K562 (cell line): ENCODE measurements at regions not wholly inside any gene's neighbourhood (a gene's known extent, or its start where the extent isn't known, plus 50 kb on each side); places are given as distances from the start of the nearest gene placed in this dataset.

Experiments used
- ATAC-seq: fragments of 200-7000 bp; cut with Tn5 transposase; 3 replicates; pipeline ENCODE4 v1.9.1; 2020; ENCODE audit warnings: moderate library complexity
- BruUV-seq: library from RNA; stranded (reverse); fragments of 400-500 nt; replicated peaks from 2 replicates; lab custom pipeline; 2021; lab: Mats Ljungman, UMichigan
- CTCF ChIA-PET: fragments of 300-600 bp; formaldehyde crosslinking; extraction: SDS; loops from one replicate; lab custom pipeline; 2021; ENCODE audit warnings: low intra/inter-chr PET ratio; lab: Yijun Ruan, JAX
- POLR2A ChIA-PET: fragments of 300-600, 350-650 bp; sonication (Branson Sonifier 250); formaldehyde crosslinking; extraction: SDS; loops from one replicate; lab custom pipeline; 2021; ENCODE audit warnings: antibody characterized with exemption, inconsistent platforms; lab: Yijun Ruan, JAX
- DNase-seq, 4 experiments: peaks; one replicate each; pipeline versions ENCODE4 v3.0.0 to v3.0.0-alpha.2; 2011 to 2018; ENCODE audit warnings: low spot score in 3 of 4, mixed read lengths in 3 of 4; ENCODE audit errors: extremely low read depth in 1 of 4
- FAIRE-seq: peaks from 2 replicates; lab custom pipeline; 2011; peaks lifted over from hg19 to GRCh38; lab: Jason Lieb, UNC
- H2AFZ ChIP-seq: 2 replicates; pipeline ENCODE4 v1.6.0; 2011; ENCODE audit warnings: low read depth, low read length, control low read depth, inconsistent platforms
- H3K27ac ChIP-seq: fragments of 200-600 bp; 3 replicates; pipeline ENCODE4 v1.8.0; 2011; ENCODE audit warnings: low read depth, mild to moderate bottlenecking, control low read depth, inconsistent platforms, low read length, moderate library complexity, mixed read lengths; ENCODE audit errors: extremely low read depth
- H3K27me3 ChIP-seq, 2 experiments: fragments of 300-600 bp in 1 of 2; 2 replicates in 1 of 2; 3 replicates in 1 of 2; pipeline versions ENCODE4 v1.6.0 to v1.8.0; 2011; ENCODE audit warnings: inconsistent platforms in 2 of 2, low read length in 2 of 2, mild to moderate bottlenecking in 1 of 2, mixed read lengths in 1 of 2, moderate library complexity in 1 of 2; ENCODE audit not compliant: control insufficient read depth in 2 of 2, insufficient read depth in 2 of 2
- H3K36me3 ChIP-seq: fragments of 300-600 bp; 3 replicates; pipeline ENCODE4 v1.8.0; 2011; ENCODE audit warnings: mild to moderate bottlenecking, low read length, inconsistent platforms; ENCODE audit not compliant: control insufficient read depth, insufficient read depth
- H3K4me1 ChIP-seq, 2 experiments: fragments of 200-600 bp in 1 of 2; replicated peaks in 1 of 2; 2 replicates in 1 of 2; 3 replicates in 1 of 2; pipeline versions ENCODE4 v1.5.1 to v1.8.0; 2011; ENCODE audit warnings: inconsistent platforms in 2 of 2, low read length in 2 of 2, mild to moderate bottlenecking in 1 of 2, mixed read lengths in 1 of 2, moderate library complexity in 1 of 2; ENCODE audit not compliant: control insufficient read depth in 2 of 2, insufficient read depth in 2 of 2
- H3K4me2 ChIP-seq: 2 replicates; pipeline ENCODE4 v1.6.1; 2011; ENCODE audit warnings: low read length, control low read depth, inconsistent platforms, mixed read lengths; ENCODE audit not compliant: insufficient read depth
- H3K4me3 ChIP-seq: fragments of 200-600 bp; sonication (generic), shearing (Covaris generic); 2 replicates; pipeline ENCODE4 v1.5.1; 2016; ENCODE audit warnings: control low read depth, inconsistent platforms
- H3K79me2 ChIP-seq: fragments of 200-600 bp; 3 replicates; pipeline ENCODE4 v1.8.0; 2011; ENCODE audit warnings: low read length, inconsistent platforms; ENCODE audit not compliant: control insufficient read depth, insufficient read depth
- H3K9ac ChIP-seq, 2 experiments: 2 replicates each; pipeline versions ENCODE4 v1.6.0 to v1.6.1; 2011; ENCODE audit warnings: low read depth in 2 of 2, low read length in 2 of 2, control low read depth in 1 of 2, inconsistent platforms in 1 of 2, mild to moderate bottlenecking in 1 of 2, mixed read lengths in 1 of 2; ENCODE audit not compliant: insufficient read depth in 1 of 2
- H3K9me1 ChIP-seq: one replicate; pipeline ENCODE4 v1.6.0; 2011; ENCODE audit warnings: inconsistent platforms, mild to moderate bottlenecking, low read length, moderate library complexity; ENCODE audit not compliant: control insufficient read depth, insufficient read depth
- H3K9me3 ChIP-seq: replicated peaks from 2 replicates; pipeline ENCODE4 v1.5.1; 2011; ENCODE audit warnings: low read depth, low read length, inconsistent platforms; ENCODE audit not compliant: control insufficient read depth, insufficient read depth
- H4K20me1 ChIP-seq: replicated peaks from 2 replicates; pipeline ENCODE4 v1.6.1; 2011; ENCODE audit warnings: low read length, inconsistent platforms, mixed read lengths; ENCODE audit not compliant: control insufficient read depth, insufficient read depth
- EWSR1 ChIP-seq: fragments of 450-650 bp; IDR thresholded peaks from 2 replicates; pipeline ENCODE4 v1.6.1; 2018; ENCODE audit warnings: borderline replicate concordance, mild to moderate bottlenecking, low read depth, moderate library complexity; ENCODE audit not compliant: partially characterized antibody
- HDAC2 ChIP-seq: fragments of 450-650 bp; IDR thresholded peaks from 2 replicates; pipeline ENCODE4 v1.6.1; 2016; ENCODE audit warnings: mild to moderate bottlenecking
- HDAC6 ChIP-seq: IDR thresholded peaks from 2 replicates; pipeline ENCODE4 v1.6.1; 2012; ENCODE audit warnings: low read depth, mild to moderate bottlenecking, control low read depth, inconsistent platforms, low read length, moderate library complexity
- HSF4 ChIP-seq: fragments of 250-450 bp; sonication (Bioruptor Pico); IDR thresholded peaks from 2 replicates; pipeline ENCODE4 v2.1.2; 2022; ENCODE audit warnings: mild to moderate bottlenecking, moderate library complexity, borderline replicate concordance
- KLF10 ChIP-seq: fragments of 250-450 bp; sonication (Bioruptor Pico); IDR thresholded peaks from 2 replicates; pipeline ENCODE4 v1.6.1; 2021; ENCODE audit warnings: matching md5 sums
- MCM7 ChIP-seq, 2 experiments: fragments of 450-650 bp; IDR thresholded peaks; 2 replicates each; pipeline ENCODE4 v1.6.1; 2016 to 2018
- MEIS2 ChIP-seq: fragments of 450-650 bp; IDR thresholded peaks from 2 replicates; pipeline ENCODE4 v1.6.1; 2014; ENCODE audit warnings: mild to moderate bottlenecking; ENCODE audit not compliant: partially characterized antibody
- MIER1 ChIP-seq: fragments of 450-650 bp; IDR thresholded peaks from 2 replicates; pipeline ENCODE4 v1.6.1; 2016; ENCODE audit warnings: antibody characterized with exemption, mild to moderate bottlenecking, low read depth
- NR3C1 ChIP-seq: sonication (generic); formaldehyde crosslinking; IDR thresholded peaks from 2 replicates; pipeline ENCODE4 v1.8.1; 2022; ENCODE audit warnings: missing genetic modification reagents
- POU5F1 ChIP-seq: fragments of 150-350 bp; IDR thresholded peaks from 2 replicates; pipeline ENCODE4 v1.6.1; 2014; ENCODE audit warnings: borderline replicate concordance, low read length, low read depth, mild to moderate bottlenecking; ENCODE audit not compliant: partially characterized antibody
- RHOXF2B ChIP-seq: fragments of 250-450 bp; sonication (Bioruptor Pico); conservative IDR thresholded peaks from 2 replicates; pipeline ENCODE4 v1.5.1; 2021
- SMARCB1 ChIP-seq: IDR thresholded peaks from 2 replicates; pipeline ENCODE4 v1.6.1; 2011; ENCODE audit warnings: improper control_type of control experiment, low read depth; ENCODE audit not compliant: insufficient read length
- SMARCC2 ChIP-seq: fragments of 450-650 bp; IDR thresholded peaks from 2 replicates; pipeline ENCODE4 v1.6.1; 2017; ENCODE audit warnings: antibody characterized with exemption, moderate library complexity, mild to moderate bottlenecking, low read depth
- ZFP36 ChIP-seq: fragments of 150-350 bp; IDR thresholded peaks from 2 replicates; pipeline ENCODE4 v1.6.1; 2018; ENCODE audit warnings: low read length, low read depth; ENCODE audit not compliant: partially characterized antibody
- ZNF124 ChIP-seq: sonication (generic); formaldehyde crosslinking; IDR thresholded peaks from 2 replicates; pipeline ENCODE4 v1.8.1; 2022; ENCODE audit warnings: missing genetic modification reagents
- ZNF511 ChIP-seq: sonication (generic); formaldehyde crosslinking; IDR thresholded peaks from 2 replicates; pipeline ENCODE4 v1.8.0; 2022; ENCODE audit warnings: mild to moderate bottlenecking, missing genetic modification reagents
- in situ Hi-C: fragments of 300-500 bp; cut with MboI; formaldehyde crosslinking; loops from 4 replicates; pipeline ENCODE4 v1.15.0; 2018; ENCODE audit warnings: inconsistent platforms, mixed read lengths
- intact Hi-C: fragments of 100-400 bp; cut with micrococcal nuclease; formaldehyde crosslinking; loops from 2 replicates; pipeline ENCODE4 v1.14.2; 2022
- TF ChIP-seq, protein P1 (sequence below): fragments of 250-450 bp; sonication (Bioruptor Pico); IDR thresholded peaks from 2 replicates; pipeline ENCODE4 v1.5.1; 2021; ENCODE audit warnings: mild to moderate bottlenecking
- TF ChIP-seq, protein P2 (sequence below): sonication (generic); formaldehyde crosslinking; IDR thresholded peaks from 2 replicates; pipeline ENCODE4 v1.8.0; 2022; ENCODE audit warnings: mild to moderate bottlenecking, missing genetic modification reagents

DNA sequence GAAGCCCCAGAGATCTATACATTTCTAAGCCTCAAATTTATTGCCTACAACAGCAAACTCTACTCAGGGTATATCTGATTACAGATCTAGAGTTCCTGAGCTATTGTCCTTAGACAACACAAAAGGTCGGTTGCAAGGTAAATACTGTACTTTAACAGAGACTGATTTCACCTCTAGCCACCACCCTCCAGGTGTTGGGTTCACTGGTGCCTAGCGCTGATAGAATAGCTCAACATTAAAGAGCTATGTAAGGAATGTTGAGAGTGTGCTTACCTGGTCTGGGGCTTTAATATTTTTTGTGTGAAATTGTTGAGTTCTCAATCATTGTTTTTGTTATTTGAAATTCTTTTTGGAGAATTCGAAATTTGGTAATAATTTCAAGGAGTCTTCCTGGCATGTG is 277.0 kb upstream of the PSMD7 start (continued):
- TF ChIP-seq HDAC6, result no peak
- TF ChIP-seq, protein P1, sequence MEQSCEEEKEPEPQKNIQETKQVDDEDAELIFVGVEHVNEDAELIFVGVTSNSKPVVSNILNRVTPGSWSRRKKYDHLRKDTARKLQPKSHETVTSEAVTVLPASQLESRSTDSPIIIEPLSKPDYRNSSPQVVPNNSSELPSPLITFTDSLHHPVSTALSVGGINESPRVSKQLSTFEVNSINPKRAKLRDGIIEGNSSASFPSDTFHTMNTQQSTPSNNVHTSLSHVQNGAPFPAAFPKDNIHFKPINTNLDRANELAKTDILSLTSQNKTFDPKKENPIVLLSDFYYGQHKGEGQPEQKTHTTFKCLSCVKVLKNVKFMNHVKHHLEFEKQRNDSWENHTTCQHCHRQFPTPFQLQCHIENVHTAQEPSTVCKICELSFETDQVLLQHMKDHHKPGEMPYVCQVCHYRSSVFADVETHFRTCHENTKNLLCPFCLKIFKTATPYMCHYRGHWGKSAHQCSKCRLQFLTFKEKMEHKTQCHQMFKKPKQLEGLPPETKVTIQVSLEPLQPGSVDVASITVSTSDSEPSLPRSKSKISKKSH, result no peak
- TF ChIP-seq MIER1, result no peak
- TF ChIP-seq NR3C1 (CRISPR knock-in tag), result no peak
- no peak for TF ChIP-seq ZNF511
- TF ChIP-seq SMARCC2, result no peak
- TF ChIP-seq ZNF124 (CRISPR knock-in tag), result no peak

DNA sequence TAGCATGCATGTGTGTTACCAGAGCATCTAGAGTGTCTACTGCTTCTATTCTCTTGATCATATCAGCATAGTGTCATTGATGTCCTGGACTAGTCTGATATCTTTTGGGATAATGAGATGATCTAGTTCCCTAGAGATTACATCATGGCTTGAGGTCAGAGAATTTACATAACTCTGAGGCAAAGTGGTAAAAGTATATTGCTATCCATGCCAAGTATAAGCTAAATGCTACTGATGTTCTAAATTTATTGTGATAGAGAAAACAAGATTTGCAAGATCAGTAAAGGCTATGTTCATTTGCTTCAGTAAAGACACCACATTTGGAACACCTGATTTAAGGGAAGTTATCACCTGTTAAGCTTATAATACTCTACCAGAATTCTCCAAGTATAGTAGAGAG is 280.7 kb upstream of the PSMD7 start:
- Histone ChIP-seq H3K4me2 (no peak overlapping the region), H3K9ac (no peak overlapping the region), H3K4me3 (no peak overlapping the region), H3K27ac (no peak overlapping the region), H4K20me1 (no peaks in the 10 kb centered on the region), H2AFZ (no peak overlapping the region), H3K27me3 (no peaks in the 10 kb centered on the region), H3K4me1 (no peaks in the 10 kb centered on the region), H3K9me3 (no peaks in the 10 kb centered on the region), H3K36me3 (no peaks in the 10 kb centered on the region), H3K79me2 (no peaks in the 10 kb centered on the region), H3K9me1 (no peaks in the 10 kb centered on the region)
- ChIA-PET POLR2A (no interaction called here), CTCF (no interaction called here)
- no peak for DNase-seq
- ATAC-seq, result no peak
- FAIRE-seq, result no peak
- no TSS peak for BruUV-seq
- no peak for TF ChIP-seq POU5F1
- no peak for TF ChIP-seq EWSR1
- no peak for TF ChIP-seq SMARCB1
- no peak for TF ChIP-seq MCM7 (IDR thresholded peaks at IDR 0.05)
- TF ChIP-seq ZFP36, result no peak
- TF ChIP-seq RHOXF2B (CRISPR knock-in tag), result no peak
- no peak for TF ChIP-seq KLF10 (CRISPR knock-in tag)
- no peak for TF ChIP-seq MEIS2
- TF ChIP-seq HSF4 (CRISPR knock-in tag), result no peak
- TF ChIP-seq HDAC2, result no peak
- TF ChIP-seq, protein P2, sequence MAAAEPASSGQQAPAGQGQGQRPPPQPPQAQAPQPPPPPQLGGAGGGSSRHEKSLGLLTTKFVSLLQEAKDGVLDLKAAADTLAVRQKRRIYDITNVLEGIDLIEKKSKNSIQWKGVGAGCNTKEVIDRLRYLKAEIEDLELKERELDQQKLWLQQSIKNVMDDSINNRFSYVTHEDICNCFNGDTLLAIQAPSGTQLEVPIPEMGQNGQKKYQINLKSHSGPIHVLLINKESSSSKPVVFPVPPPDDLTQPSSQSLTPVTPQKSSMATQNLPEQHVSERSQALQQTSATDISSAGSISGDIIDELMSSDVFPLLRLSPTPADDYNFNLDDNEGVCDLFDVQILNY (CRISPR knock-in tag), result no peak
- intact Hi-C loops, result no loop called here
- in situ Hi-C loops, result no loop called here
